ENCODE measurements at regions not wholly inside any gene's neighbourhood (a gene's known extent, or its start where the extent isn't known, plus 50 kb on each side); places are given as distances from the start of the nearest gene placed in this dataset.

DNA sequence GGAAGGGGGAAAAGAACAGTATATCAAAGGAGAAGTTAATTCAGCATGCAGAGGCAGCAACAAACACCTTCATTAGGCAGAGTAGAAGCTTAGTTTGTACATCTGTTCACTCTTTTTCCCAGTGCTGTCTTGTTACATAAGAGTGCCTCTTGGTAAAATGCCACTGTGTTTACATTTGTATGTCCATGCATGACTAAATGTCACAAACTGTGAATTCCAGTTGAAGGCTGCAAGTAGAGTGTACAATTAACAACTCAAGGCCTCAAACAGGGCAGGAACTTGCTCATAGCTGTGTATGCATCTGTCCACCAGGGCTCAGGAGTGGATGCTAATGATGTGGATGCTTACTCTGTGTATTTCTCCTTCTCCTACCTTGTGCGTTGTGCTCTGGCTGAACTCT, 214.2 kb upstream of the TPM1 start:
- no peak for DNase-seq (ENCODE audit: low read depth in 1 of 2, low spot score in 1 of 2)
- Histone ChIP-seq H3K4me3 (replicated peaks; ENCODE audit: insufficient read depth, low read length) (no peak overlapping the region), H3K27me3 (ENCODE audit: insufficient read depth, poor library complexity, severe bottlenecking) (no peaks in the 10 kb centered on the region), H3K27ac (replicated peaks) (no peak overlapping the region)
- TF ChIP-seq CTCF (IDR thresholded peaks at IDR 0.05; ENCODE audit: insufficient read depth, low read length): no peak
- no peak for TF ChIP-seq POLR2AphosphoS5 (IDR thresholded peaks at IDR 0.05; ENCODE audit: low read depth)
- TF ChIP-seq, protein P1, sequence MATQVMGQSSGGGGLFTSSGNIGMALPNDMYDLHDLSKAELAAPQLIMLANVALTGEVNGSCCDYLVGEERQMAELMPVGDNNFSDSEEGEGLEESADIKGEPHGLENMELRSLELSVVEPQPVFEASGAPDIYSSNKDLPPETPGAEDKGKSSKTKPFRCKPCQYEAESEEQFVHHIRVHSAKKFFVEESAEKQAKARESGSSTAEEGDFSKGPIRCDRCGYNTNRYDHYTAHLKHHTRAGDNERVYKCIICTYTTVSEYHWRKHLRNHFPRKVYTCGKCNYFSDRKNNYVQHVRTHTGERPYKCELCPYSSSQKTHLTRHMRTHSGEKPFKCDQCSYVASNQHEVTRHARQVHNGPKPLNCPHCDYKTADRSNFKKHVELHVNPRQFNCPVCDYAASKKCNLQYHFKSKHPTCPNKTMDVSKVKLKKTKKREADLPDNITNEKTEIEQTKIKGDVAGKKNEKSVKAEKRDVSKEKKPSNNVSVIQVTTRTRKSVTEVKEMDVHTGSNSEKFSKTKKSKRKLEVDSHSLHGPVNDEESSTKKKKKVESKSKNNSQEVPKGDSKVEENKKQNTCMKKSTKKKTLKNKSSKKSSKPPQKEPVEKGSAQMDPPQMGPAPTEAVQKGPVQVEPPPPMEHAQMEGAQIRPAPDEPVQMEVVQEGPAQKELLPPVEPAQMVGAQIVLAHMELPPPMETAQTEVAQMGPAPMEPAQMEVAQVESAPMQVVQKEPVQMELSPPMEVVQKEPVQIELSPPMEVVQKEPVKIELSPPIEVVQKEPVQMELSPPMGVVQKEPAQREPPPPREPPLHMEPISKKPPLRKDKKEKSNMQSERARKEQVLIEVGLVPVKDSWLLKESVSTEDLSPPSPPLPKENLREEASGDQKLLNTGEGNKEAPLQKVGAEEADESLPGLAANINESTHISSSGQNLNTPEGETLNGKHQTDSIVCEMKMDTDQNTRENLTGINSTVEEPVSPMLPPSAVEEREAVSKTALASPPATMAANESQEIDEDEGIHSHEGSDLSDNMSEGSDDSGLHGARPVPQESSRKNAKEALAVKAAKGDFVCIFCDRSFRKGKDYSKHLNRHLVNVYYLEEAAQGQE (IDR thresholded peaks at IDR 0.05; ENCODE audit: insufficient replicate concordance, low read depth): no peak
- TF ChIP-seq SPI1 (IDR thresholded peaks at IDR 0.05; ENCODE audit: borderline replicate concordance, low read depth): no peak
- no peak for TF ChIP-seq GABPA (IDR thresholded peaks at IDR 0.05; ENCODE audit: low read depth)

DNA sequence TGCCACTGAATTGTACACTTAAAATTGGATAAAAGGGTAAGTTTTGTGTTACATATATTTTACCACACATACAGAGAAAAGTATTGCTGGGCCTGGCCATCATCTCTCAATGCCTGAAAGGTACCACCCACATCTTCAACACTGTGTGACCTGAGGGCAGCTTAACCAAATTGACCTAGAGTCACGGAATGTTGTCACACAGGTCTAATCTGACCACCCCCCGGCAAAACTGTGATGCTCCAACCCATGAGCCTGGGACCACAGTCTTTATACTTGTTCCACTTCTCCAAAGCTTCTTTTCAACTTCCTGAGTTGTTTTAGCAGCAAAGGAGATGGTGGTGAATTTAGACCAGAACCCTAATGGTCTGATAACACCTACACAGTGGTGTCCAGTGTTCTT, 210.3 kb upstream of the TPM1 start:
- no peaks in the 10 kb centered on the region for H3K27me3 ChIP-seq (ENCODE audit: insufficient read depth, poor library complexity, severe bottlenecking)
- TF ChIP-seq CTCF (IDR thresholded peaks at IDR 0.05; ENCODE audit: insufficient read depth, low read length) (no peak), SPI1 (IDR thresholded peaks at IDR 0.05; ENCODE audit: borderline replicate concordance, low read depth) (no peak), POLR2AphosphoS5 (IDR thresholded peaks at IDR 0.05; ENCODE audit: low read depth) (no peak)
- no peak overlapping the region for H3K27ac ChIP-seq (replicated peaks)
- DNase-seq (ENCODE audit: low read depth in 1 of 2, low spot score in 1 of 2): no peak
- no peak overlapping the region for H3K4me3 ChIP-seq (replicated peaks; ENCODE audit: insufficient read depth, low read length)

- H3K27me3 ChIP-seq (ENCODE audit: insufficient read depth, poor library complexity, severe bottlenecking): no peaks in the 10 kb centered on the region
- TF ChIP-seq POLR2AphosphoS5 (IDR thresholded peaks at IDR 0.05; ENCODE audit: low read depth) (no peak), SPI1 (IDR thresholded peaks at IDR 0.05; ENCODE audit: borderline replicate concordance, low read depth) (no peak), CTCF (IDR thresholded peaks at IDR 0.05; ENCODE audit: insufficient read depth, low read length) (no peak), GABPA (IDR thresholded peaks at IDR 0.05; ENCODE audit: low read depth) (no peak)
- TF ChIP-seq, protein P1 (IDR thresholded peaks at IDR 0.05; ENCODE audit: insufficient replicate concordance, low read depth): no peak
- H3K4me3 ChIP-seq (replicated peaks; ENCODE audit: insufficient read depth, low read length): no peak overlapping the region
- DNase-seq (ENCODE audit: low read depth in 1 of 2, low spot score in 1 of 2): no peak
- no peak overlapping the region for H3K27ac ChIP-seq (replicated peaks)
These were observed 208.9 kb upstream of the TPM1 start for GRCh38 chr15:62833646-62834045.

GRCh38 chr15:62834686-62835329, 207.7 kb upstream of the TPM1 start:
- no peaks in the 10 kb centered on the region for H3K27me3 ChIP-seq (ENCODE audit: insufficient read depth, poor library complexity, severe bottlenecking)
- TF ChIP-seq SPI1 (IDR thresholded peaks at IDR 0.05; ENCODE audit: borderline replicate concordance, low read depth): no peak
- TF ChIP-seq, protein P1 (IDR thresholded peaks at IDR 0.05; ENCODE audit: insufficient replicate concordance, low read depth): no peak
- no peak for TF ChIP-seq CTCF (IDR thresholded peaks at IDR 0.05; ENCODE audit: insufficient read depth, low read length)
- TF ChIP-seq POLR2AphosphoS5 (IDR thresholded peaks at IDR 0.05; ENCODE audit: low read depth): no peak
- TF ChIP-seq GABPA (IDR thresholded peaks at IDR 0.05; ENCODE audit: low read depth): no peak
- no peak overlapping the region for H3K27ac ChIP-seq (replicated peaks)
- H3K4me3 ChIP-seq (replicated peaks; ENCODE audit: insufficient read depth, low read length): no peak overlapping the region
- DNase-seq (ENCODE audit: low read depth in 1 of 2, low spot score in 1 of 2): no peak
